A172 (cell line): ENCODE measurements at regions not wholly inside any gene's neighbourhood (a gene's known extent, or its start where the extent isn't known, plus 50 kb on each side); places are given as distances from the start of the nearest gene placed in this dataset.
"Not testable (repeated sequence)": the region's sequence is repeated elsewhere in the genome, so short reads cannot be mapped to it uniquely, and the experiment has no call there.

Experiments
- DNase-seq: peaks from one replicate; pipeline ENCODE4 v3.0.0-alpha.2; 2015; ENCODE audit warnings: low spot score

GRCh38 chr16:55015181-55015913 is 84.7 kb downstream of the IRX5 start:
- DNase-seq = no peak

GRCh38 chr16:55016515-55016914 is 85.8 kb downstream of the IRX5 start:
- no peak for DNase-seq

DNA sequence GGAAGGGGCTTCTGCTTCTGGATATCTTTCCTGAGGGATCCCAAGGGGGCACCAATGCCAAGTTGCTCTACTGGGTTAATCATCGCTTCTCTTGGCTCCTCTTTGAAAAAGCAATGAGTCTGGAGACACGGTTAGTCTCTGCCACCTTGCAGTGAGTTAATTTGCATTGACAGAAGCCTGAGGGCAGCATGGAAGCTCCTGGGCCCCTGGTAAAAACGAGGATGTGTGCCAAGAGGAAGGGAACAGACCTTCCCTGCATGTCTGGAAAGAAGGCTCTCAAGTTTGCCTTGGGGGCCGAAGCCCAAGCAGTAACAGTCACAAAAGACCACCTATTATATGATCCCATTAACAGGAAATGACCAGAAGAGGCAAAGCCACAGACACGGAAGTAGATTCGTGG is 86.7 kb downstream of the IRX5 start:
- DNase-seq = no peak

DNA sequence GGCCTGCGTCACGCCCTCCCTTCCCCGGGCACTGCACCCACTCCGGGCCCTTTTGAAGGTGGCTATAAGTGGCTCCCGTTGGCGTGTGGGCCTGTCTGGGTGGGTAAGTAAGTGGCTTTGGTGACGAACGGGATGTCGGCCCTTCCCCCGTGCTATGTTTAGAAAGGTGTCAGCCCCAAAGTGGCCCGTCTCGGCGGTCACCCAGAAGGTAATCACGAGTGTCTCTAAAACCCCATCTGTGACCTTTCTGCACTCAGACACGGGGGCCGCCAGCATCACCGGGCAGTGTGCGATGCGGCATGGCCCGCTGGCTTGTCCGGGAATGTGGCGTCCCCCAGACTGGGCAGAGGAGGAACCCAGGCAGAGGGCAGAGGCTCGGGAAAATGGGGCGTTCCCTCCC is 88.2 kb downstream of the IRX5 start:
- no peak for DNase-seq

- no peak for DNase-seq
These were observed 88.9 kb downstream of the IRX5 start for GRCh38 chr16:55019419-55020131.

- DNase-seq = peak; percentile 70
These were observed 91.2 kb downstream of the IRX5 start for GRCh38 chr16:55021595-55022475.

GRCh38 chr16:55027260-55027659 is 96.6 kb downstream of the IRX5 start:
- not testable (repeated sequence) for DNase-seq

GRCh38 chr16:55029509-55029908 is 98.8 kb downstream of the IRX5 start:
- no peak for DNase-seq

GRCh38 chr16:55030944-55031343 is 100.3 kb downstream of the IRX5 start:
- no peak for DNase-seq

DNA sequence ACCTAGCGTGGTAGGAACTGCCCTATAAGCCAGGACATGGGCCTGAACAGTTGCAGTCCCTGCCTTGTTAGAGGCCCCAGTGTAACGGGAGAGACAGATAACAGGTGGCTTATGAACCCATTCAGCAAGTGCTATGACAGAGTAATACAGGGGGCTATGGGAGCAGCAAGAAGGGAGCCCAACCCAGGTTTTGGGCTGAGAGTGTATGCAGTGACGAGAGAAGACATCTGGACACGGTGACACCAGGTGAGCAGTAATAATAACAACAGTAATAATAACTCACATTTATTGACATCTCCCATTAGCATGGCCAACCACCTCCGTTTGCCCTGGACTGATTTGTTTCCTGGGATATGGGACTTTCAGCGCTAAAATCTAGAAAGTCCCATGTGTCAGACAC is 100.8 kb downstream of the IRX5 start:
- no peak for DNase-seq

DNA sequence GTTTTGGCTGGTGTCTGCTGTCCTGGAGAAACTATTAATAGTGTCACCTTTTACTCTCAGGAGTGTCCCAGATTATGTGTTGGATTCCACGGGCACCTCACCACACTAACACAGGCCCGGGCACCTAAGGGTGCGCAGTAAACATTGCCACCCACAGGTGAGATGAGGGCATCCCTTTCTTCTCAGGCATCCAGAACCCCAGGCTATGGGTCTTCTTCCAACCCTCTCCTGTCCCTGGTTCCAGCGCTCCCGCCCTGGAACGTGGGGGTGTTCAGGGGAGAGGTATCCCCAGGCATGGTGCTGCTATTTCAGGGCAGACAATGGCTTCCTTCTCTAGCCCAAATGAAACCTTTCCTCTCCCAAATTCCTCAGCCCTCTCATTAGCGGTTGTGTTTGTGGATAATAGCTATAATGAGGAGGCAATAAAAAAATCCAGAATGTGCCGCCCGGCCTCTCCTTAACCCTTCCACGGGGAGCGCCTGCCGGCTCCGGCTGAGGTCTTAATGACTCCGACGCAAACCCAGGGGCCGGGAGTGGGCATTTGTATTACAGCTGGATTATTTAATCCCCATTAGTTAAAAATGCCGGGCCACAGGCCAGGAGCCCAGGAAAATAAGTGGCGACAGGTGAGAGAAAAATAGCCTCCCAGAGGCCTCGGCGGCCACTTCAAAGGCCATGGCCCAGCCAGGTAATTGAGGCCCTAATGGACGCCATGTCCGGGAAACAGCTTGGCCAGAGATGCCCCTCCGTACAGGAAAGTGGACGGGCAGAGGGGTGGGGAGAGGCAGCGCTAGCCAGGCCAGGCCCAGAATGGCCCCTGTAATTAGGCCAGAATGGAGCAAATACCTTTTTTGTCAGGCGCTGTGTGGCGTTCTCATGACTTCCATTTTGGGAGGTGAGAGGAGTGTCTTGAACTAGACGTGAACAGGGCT is 102.8 kb downstream of the IRX5 start:
- no peak for DNase-seq

DNA sequence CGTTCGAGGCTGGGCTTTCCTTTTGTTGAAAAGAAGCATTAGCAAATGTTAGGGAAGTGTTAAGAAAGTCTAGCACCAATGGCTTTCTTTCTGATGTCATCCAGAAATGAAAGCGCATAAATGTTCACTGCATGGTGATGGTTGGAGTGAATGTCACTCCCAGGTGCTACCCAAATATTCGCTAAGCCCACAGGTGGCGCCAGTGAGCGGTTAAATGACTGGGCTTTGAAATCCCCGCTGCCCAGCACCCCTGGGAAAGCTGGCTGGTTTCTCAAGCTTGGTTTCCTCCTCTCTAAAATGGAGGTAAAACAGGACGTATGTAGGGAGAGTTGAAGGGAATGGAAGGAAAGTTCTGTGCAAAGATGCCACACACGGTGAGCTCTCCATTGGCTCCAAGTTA is 104.4 kb downstream of the IRX5 start:
- DNase-seq = no peak

DNA sequence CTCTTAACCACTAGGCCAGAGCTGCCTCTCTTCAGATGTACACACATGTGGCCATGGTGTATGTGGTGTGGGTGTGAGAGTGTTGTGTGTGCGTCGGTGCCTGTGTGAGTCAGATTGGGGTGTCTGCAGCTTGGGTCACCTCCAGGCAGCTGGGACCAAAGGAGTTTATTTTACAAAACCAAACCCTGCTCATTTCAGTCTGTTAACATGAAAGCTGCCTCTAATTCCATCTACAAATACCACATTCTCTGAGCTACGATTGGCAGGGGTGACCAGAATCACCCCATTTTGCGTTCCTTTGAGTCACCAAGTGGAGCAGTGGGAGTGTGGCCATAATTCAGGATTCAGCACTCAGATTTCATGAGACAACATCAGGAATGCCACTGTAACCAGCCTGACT is 105.3 kb downstream of the IRX5 start:
- no peak for DNase-seq

DNA sequence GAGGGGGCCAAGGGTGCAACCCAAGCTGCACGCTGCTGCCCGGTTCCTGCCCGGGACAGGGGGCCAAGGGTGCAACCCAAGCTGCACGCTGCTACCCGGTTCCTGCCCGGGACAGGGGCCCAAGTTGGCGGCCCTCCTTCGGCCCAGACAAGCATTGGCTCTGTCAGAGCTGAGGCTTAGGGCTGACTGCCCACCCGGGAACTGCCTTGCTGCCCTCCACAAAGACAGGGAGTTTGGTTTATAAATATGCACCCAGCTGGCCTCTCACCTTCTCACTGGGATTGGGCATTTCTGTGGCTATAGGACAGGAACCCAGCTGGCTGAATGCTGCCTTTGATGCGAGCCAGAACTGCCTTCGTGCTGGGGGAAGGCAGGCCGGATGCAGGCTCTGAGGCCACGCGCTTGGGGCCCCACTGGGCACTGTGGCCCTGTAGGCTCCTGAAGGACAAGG is 105.7 kb downstream of the IRX5 start:
- no peak for DNase-seq

GRCh38 chr16:55037046-55037445 is 106.4 kb downstream of the IRX5 start:
- DNase-seq = no peak

DNA sequence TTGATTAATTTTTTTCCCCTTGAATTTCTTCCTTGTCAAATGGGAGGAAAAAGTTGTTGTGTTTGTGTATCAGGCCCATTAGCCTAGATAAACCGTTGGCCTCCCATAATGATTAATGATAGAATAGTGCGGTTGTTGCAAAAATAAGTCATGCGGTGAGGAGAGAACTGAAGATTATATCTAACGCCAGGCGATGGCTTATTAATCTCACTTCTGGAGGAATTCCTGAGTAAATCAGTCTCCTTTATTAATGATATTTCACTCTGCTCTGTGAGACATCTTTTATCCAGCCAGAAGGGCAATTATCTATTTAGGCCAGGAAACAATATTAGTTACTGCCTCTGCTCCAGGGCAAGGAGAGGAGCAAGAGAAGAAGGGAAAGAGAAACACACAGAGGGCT is 107.3 kb downstream of the IRX5 start:
- DNase-seq = no peak

DNA sequence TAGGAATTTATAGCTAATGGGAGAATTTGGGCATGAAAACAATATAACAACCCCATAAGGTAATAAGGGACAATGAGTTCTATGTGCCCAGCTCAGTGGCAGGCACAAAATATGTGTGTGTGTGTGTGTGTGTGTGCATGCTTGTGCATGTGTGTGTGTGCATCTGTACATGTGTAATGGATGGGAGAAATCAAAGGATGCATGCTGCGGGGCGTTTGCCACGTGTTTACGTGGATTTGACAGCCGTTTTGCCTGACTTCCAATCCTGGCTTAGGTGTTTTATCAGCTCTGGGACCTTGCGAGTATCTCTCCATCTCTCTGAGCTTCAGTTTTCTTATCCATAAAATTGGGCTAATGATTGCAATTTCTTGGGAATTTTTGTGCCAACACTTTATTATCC is 108.4 kb downstream of the IRX5 start:
- no peak for DNase-seq

- no peak for DNase-seq
These were observed 108.8 kb downstream of the IRX5 start for GRCh38 chr16:55039511-55039910.

- no peak for DNase-seq
These were observed 109.3 kb downstream of the IRX5 start for GRCh38 chr16:55039931-55040330.

GRCh38 chr16:55040366-55041086 is 109.9 kb downstream of the IRX5 start:
- DNase-seq = no peak
